HAP-1 (cell line): ENCODE measurements at regions not wholly inside any gene's neighbourhood (a gene's known extent, or its start where the extent isn't known, plus 50 kb on each side); places are given as distances from the start of the nearest gene placed in this dataset.
"Not testable (repeated sequence)": the region's sequence is repeated elsewhere in the genome, so short reads cannot be mapped to it uniquely, and the experiment has no call there.

Experiments
- DNase-seq, 2 experiments: peaks; one replicate each; pipeline ENCODE4 v3.0.0-alpha.2; 2016 to 2020; ENCODE audit warnings: low spot score in 2 of 2
- H3K27me3 ChIP-seq: fragments of 250-450 bp; sonication (Bioruptor Pico); 2 replicates; pipeline ENCODE4 v1.5.1; 2020; ENCODE audit warnings: low read depth, mild to moderate bottlenecking, moderate library complexity
- H3K36me3 ChIP-seq: fragments of 250-450 bp; sonication (Bioruptor Pico); replicated peaks from 2 replicates; pipeline ENCODE4 v1.5.1; 2020; ENCODE audit warnings: mild to moderate bottlenecking
- H3K4me1 ChIP-seq: fragments of 250-450 bp; sonication (Bioruptor Pico); 2 replicates; pipeline ENCODE4 v1.5.1; 2020; ENCODE audit warnings: mild to moderate bottlenecking
- H3K4me3 ChIP-seq: fragments of 250-450 bp; sonication (Bioruptor Pico); 2 replicates; pipeline ENCODE4 v1.5.1; 2020; ENCODE audit warnings: mild to moderate bottlenecking, moderate library complexity
- H3K9me3 ChIP-seq: fragments of 250-450 bp; sonication (Bioruptor Pico); 2 replicates; pipeline ENCODE4 v1.5.1; 2020; ENCODE audit warnings: mild to moderate bottlenecking, moderate library complexity
- in situ Hi-C: fragments of 300-500 bp; cut with MboI; formaldehyde crosslinking; loops from 3 replicates; pipeline ENCODE4 v1.14.3; 2020; ENCODE audit warnings: low sequenced_read_pairs, inconsistent platforms, mixed read lengths

DNA sequence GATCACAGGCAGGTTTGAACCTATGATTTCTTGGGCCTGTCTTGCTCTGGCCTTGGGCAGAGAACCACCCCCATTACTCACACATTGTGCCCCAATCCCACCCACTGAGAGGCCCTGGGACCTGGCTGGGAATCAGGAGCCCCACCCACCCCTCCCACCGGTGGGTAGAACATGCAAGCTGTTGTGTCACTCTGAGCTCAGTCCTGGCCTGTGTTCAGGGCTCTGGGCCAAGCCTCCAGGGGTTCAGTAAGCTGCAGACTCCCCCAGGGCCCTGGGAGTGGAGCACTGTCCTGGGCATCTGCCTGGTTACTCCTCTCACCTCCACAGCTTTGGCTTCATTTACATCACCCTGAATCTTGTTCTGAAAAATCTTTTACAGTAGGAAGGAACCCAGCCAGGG is 270.5 kb downstream of the RRAGC start:
- Histone ChIP-seq H3K36me3 (no peaks in the 10 kb centered on the region), H3K27me3 (peaks cover 5% of the 10 kb centered on the region; the same call in 1 of the 2 replicates), H3K4me1 (no peaks in the 10 kb centered on the region), H3K9me3 (no peaks in the 10 kb centered on the region), H3K4me3 (no peak overlapping the region)
- no peak for DNase-seq
- in situ Hi-C loops, result loop anchor here (25.0 kb wide), 1 partner anchor 552 kb away; the partner anchor contains the start of gene POU3F1

DNA sequence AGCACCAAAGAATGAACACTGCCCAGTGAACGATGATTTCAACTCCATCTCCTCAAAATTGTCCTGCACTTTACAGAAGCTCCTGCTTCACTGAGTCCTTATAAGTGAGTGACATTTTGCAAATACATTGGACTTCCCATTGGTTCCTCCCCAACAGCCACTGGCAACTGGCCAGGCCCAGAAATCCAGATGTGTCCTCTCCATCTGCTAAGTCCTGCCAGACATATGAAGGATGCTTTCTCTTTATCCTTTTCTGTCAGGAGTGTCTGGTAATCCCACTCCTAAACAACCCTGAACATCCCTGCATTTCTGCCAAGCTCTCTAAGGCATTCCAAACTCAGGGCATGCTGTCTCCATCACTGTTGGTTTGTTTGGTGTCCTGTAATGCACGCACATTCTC is 271.8 kb downstream of the RRAGC start:
- no peak for DNase-seq
- no peaks in the 10 kb centered on the region for H3K36me3 ChIP-seq
- H3K9me3 ChIP-seq, result peaks cover 3% of the 10 kb centered on the region; the same call in 1 of the 2 replicates
- in situ Hi-C loops, result loop anchor here (25.0 kb wide), 1 partner anchor 550 kb away; the partner anchor contains the start of gene POU3F1
- H3K4me1 ChIP-seq, result no peaks in the 10 kb centered on the region
- peaks cover 5% of the 10 kb centered on the region; the same call in 1 of the 2 replicates for H3K27me3 ChIP-seq
- no peak overlapping the region for H3K4me3 ChIP-seq

DNA sequence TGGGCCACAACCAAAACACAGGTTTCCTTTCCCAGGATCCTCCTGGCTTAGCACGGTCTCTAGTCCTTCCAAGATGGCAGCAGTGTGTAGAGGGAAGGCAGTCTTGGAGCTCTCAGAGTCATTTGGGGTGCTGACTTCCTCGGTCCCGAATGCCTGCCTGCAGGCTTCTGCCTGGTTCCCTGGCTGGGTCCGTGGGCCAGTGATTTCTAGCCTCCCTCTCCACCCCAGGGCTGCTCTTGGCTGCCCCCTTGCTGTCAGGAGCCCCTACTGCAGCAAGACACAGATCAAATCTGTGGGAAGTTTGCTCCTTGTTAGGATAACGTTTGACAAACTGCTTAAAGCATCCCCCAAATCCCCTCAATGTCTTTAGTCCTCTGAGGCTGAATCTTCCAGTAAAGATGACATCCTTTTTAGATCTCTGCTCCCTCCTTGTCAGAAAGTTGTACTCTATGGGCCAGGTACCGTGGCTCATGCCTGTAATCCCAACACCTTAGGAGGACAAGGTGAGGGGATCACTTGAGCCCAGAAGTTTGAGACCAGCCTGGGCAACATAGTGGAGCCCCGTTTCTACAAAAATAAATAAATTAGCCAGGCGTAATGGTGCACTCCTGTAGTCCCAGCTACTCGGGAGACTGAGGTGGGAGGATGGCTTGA is 272.5 kb downstream of the RRAGC start:
- H3K36me3 ChIP-seq, result no peaks in the 10 kb centered on the region
- DNase-seq, result peak; percentile 18 to 75
- peaks cover 5% of the 10 kb centered on the region; the same call in 1 of the 2 replicates for H3K27me3 ChIP-seq
- H3K4me1 ChIP-seq, result no peaks in the 10 kb centered on the region
- H3K4me3 ChIP-seq, result no peak overlapping the region
- in situ Hi-C loops, result loop anchor here (25.0 kb wide), 1 partner anchor 550 kb away; the partner anchor contains the start of gene POU3F1
- peaks cover 3% of the 10 kb centered on the region; the same call in 1 of the 2 replicates for H3K9me3 ChIP-seq

DNA sequence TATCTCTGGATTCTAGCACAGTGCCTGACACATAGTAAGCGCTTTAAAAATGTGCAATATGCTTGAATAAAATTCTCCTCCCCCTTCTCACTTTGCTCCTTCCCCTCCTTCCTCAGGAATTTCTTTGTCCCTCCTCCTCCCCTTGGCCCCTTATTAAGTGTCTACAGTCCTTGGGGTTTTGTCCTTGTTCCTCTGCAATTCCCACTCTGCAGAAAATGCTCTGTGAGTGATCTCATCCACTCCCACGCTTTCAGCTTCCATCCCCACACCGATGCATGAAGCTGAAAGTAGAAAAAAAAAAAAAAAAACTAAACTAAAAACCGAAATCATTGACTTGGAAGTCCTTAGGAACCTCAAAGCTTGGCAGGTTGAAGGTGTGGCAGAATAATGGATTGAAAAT is 273.6 kb downstream of the RRAGC start:
- in situ Hi-C loops, result loop anchor here (25.0 kb wide), 1 partner anchor 549 kb away; the partner anchor contains the start of gene POU3F1
- Histone ChIP-seq H3K27me3 (peaks cover 5% of the 10 kb centered on the region; the same call in 1 of the 2 replicates), H3K36me3 (no peaks in the 10 kb centered on the region), H3K4me3 (no peak overlapping the region), H3K9me3 (peaks cover 3% of the 10 kb centered on the region; the same call in 1 of the 2 replicates), H3K4me1 (no peaks in the 10 kb centered on the region)
- no peak for DNase-seq

DNA sequence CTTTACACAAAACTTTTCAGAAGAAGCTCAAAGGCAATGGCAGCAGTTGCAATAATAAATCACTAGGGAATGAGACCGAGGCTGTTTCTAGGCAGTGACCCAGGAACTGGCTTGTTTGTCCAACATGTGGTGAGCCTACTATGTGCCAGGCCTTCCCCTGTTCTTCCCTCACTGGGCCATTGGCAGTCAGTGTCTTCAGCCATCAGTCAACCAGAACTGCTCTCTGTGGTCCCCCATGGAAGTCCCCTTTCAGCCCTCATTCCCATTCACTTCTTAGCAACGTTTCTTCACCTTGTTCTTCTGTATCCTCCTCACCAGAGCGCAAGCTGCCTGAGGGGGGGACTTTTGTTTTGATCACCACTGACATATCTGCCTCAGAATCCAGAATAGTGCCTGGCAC is 274.1 kb downstream of the RRAGC start:
- in situ Hi-C loops, result loop anchor here (25.0 kb wide), 1 partner anchor 548 kb away; the partner anchor contains the start of gene POU3F1

DNA sequence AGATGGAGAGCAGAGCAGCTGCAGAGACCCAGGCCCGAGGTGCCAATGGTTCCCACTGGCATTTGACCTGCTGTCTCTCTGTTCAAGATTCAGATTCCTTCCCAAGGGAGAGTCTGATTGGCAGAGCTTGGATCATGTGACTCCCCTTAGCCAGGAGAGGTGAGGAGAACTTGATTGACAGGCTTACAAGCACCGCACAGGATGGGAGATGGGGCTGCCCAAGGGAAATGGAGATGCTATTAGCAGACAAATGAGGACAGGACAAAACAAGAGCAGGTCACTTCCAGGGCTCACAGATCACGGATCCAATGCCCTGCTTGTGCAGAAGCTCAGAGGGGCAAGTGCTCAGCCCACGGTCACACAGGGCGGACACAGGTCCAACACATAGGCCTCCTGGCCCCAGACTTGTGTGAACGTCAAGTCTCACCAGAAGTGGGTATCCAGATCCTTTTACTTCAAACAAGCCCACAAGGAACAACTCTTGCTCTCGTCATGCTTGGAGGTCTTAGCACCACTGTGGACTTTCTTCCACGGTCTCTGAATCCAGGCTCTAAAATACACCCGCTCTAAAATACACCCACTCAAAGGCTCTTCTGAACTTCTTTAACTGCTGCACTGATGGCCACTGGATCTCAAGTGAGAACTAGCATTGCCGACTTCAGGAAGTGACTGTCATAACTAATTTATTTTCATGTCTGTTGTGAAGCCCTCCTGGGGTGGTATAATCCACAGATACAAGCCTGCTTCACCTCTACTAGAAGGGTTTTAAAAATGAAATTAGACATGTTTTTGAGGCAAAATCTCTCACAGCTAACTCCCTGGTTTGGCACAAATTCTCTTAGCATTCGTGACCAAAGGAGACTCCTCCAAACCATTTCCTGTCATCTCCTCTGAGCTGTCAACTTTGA is 274.9 kb downstream of the RRAGC start:
- in situ Hi-C loops, result loop anchor here (25.0 kb wide), 1 partner anchor 547 kb away; the partner anchor contains the start of gene POU3F1
- Histone ChIP-seq H3K9me3 (peaks cover 3% of the 10 kb centered on the region; the same call in 1 of the 2 replicates), H3K4me1 (no peaks in the 10 kb centered on the region)

More for the DNA sequence above, 274.1 kb downstream of the RRAGC start:
- no peak for DNase-seq
- H3K27me3 ChIP-seq, result peaks cover 5% of the 10 kb centered on the region; the same call in 1 of the 2 replicates
- no peaks in the 10 kb centered on the region for H3K4me1 ChIP-seq
- no peak overlapping the region for H3K4me3 ChIP-seq
- H3K9me3 ChIP-seq, result peaks cover 3% of the 10 kb centered on the region; the same call in 1 of the 2 replicates
- no peaks in the 10 kb centered on the region for H3K36me3 ChIP-seq

DNA sequence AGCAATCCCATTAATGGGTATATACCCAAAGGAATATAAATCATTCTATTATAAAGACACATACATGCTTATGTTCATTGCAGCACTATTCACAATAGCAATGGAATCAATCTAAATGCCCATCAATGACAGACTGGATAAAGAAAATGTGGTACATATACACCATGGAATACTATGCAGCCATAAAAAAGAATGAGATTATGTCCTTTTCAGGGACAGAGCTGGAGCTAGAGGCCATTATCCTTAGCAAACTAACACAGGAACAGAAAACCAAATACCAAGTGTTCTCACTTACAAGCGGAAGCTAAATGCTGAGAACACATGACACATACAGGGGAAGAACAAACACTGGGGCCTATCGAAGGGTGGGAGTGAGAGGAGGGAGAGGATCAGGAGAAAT is 276.3 kb downstream of the RRAGC start:
- not testable (repeated sequence) for H3K4me1 ChIP-seq, H3K36me3 ChIP-seq, H3K4me3 ChIP-seq, H3K9me3 ChIP-seq, DNase-seq
- peaks cover 24% of the 10 kb centered on the region for H3K27me3 ChIP-seq
- in situ Hi-C loops, result loop anchor here (25.0 kb wide), 1 partner anchor 546 kb away; the partner anchor contains the start of gene POU3F1

More for the DNA sequence above, 274.9 kb downstream of the RRAGC start:
- H3K4me3 ChIP-seq, result no peak overlapping the region
- H3K36me3 ChIP-seq, result no peaks in the 10 kb centered on the region
- DNase-seq, result no peak
- peaks cover 10% of the 10 kb centered on the region for H3K27me3 ChIP-seq

DNA sequence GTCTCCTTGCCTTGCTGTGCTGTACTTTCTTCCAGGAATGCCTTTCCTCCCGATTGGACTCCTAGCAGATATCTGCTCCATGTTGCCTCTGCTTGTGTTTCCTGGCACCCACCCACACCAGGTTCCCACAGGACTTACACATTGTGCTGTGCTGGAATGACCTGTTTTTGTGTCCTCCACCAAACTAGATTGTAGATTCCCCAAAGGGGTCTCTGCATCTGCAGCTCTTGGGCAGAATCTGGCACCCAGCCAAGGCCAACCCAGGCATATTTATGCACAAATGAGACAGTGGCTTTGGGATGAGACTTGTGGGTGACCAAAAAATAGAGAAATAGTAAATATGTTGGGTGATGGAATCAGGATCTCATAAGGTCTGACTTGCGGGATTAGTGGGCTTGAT is 278.2 kb downstream of the RRAGC start:
- H3K9me3 ChIP-seq, result peaks cover 3% of the 10 kb centered on the region; the same call in 1 of the 2 replicates
- H3K4me1 ChIP-seq, result no peaks in the 10 kb centered on the region
- no peak overlapping the region for H3K4me3 ChIP-seq
- peaks cover 41% of the 10 kb centered on the region for H3K27me3 ChIP-seq
- DNase-seq, result no peak
- H3K36me3 ChIP-seq, result no peaks in the 10 kb centered on the region
- in situ Hi-C loops, result loop anchor here (25.0 kb wide), 1 partner anchor 544 kb away; the partner anchor contains the start of gene POU3F1

DNA sequence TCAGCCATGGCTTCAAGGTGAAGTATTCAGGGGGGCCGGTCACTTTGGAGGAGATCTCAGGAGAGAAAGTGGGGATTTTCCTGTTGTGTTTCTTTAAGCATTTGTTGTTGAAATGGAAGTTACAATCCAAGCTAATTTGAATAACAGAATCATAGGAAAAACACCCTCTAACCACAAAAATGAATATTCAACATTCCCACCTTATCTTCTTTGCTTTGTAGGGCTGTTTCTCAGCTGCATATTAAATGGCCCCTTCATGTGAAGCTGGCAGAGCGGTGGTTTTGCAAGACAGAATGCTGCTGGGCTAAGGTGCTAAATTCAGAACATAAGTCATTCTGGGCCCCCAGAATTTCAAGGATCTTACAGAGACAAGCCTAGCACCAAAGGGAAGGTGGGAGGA is 279.0 kb downstream of the RRAGC start:
- no peak for DNase-seq
- in situ Hi-C loops, result loop anchor here (25.0 kb wide), 1 partner anchor 543 kb away; the partner anchor contains the start of gene POU3F1
- peaks cover 3% of the 10 kb centered on the region; the same call in 1 of the 2 replicates for H3K9me3 ChIP-seq
- no peaks in the 10 kb centered on the region for H3K4me1 ChIP-seq
- H3K36me3 ChIP-seq, result no peaks in the 10 kb centered on the region
- H3K27me3 ChIP-seq, result peaks cover 44% of the 10 kb centered on the region
- no peak overlapping the region for H3K4me3 ChIP-seq

DNA sequence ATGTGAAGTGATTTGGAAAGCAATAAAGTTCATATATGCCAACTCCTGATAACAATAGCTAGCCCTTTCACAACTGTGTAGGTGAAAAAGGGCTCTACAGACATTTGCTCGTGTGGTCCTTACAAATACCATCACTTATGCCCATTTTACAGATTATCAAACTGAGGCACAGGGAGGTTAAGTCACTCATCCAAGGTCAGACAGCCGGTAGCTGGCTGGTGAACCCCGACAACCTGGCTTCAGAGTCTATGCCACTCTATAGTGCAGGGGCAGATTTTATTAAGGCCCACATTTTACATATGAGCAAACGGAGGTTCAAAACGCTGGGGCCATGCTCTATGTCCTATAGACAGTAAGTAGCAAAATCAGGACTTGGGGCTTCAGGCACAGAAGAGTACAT is 280.5 kb downstream of the RRAGC start:
- DNase-seq, result no peak
- H3K36me3 ChIP-seq, result no peaks in the 10 kb centered on the region
- H3K4me1 ChIP-seq, result no peaks in the 10 kb centered on the region
- H3K9me3 ChIP-seq, result peaks cover 3% of the 10 kb centered on the region; the same call in 1 of the 2 replicates
- in situ Hi-C loops, result loop anchor here (25.0 kb wide), 1 partner anchor 542 kb away; the partner anchor contains the start of gene POU3F1
- peaks cover 41% of the 10 kb centered on the region for H3K27me3 ChIP-seq
- no peak overlapping the region for H3K4me3 ChIP-seq

DNA sequence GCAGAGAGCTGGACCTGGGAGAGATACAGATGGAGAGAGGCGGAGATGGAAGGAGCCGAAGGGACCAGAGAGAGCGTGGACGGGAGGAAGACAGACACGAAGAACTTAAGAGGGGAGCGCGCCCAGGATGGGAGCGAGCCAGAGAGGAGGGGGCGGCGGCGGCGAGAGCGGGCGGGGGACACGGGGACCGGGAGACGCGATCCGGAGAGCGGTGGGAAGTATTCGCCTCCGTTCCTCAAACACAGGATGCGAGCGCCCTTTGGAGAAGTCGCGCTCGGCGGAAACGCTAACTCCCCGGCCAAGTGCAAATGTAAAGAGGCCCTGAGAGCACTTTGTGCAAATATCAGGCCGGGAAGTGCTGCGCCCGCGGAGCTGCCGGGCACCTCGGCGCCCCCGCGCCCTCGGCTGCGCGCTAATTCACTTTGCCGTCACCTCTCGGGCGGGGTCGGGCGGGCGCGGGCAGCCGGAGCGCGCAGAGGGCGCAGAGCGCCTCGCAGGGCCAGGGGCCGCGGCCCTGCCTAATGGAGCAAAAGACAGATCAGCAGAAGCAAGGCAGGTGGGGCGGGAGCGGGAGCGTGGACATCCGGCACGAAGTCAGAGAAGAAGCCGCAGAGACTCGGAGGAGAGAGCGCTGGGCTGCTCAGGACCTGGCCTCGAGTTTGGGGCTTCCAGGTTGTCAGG is 281.2 kb downstream of the RRAGC start:
- in situ Hi-C loops, result loop anchor here (25.0 kb wide), 1 partner anchor 541 kb away; the partner anchor contains the start of gene POU3F1
- no peak overlapping the region for H3K4me3 ChIP-seq

DNA sequence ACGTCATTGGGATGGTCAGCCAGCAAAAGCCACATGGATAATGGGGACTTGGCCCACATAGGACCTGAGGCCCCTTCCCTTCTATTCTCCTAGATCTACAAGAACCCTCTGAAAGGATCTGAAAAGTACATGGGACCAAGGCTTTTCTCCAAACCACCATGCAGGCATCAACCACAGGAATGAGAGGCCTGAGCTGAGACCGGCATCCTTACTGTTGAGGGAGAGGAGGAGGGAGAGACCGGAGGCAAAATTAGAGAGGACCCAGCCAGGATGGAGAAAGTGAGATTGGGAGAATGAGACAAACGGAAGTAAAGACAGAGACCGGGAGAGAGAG is 281.7 kb downstream of the RRAGC start:
- Histone ChIP-seq H3K27me3 (peaks cover 44% of the 10 kb centered on the region), H3K36me3 (no peaks in the 10 kb centered on the region), H3K4me1 (no peaks in the 10 kb centered on the region), H3K9me3 (no peaks in the 10 kb centered on the region), H3K4me3 (no peak overlapping the region)
- no peak for DNase-seq
- in situ Hi-C loops, result loop anchor here (25.0 kb wide), 1 partner anchor 541 kb away; the partner anchor contains the start of gene POU3F1

More for the DNA sequence above, 281.2 kb downstream of the RRAGC start:
- no peak for DNase-seq
- H3K4me1 ChIP-seq, result no peaks in the 10 kb centered on the region
- H3K9me3 ChIP-seq, result peaks cover 2% of the 10 kb centered on the region; the same call in 1 of the 2 replicates
- H3K27me3 ChIP-seq, result peaks cover 41% of the 10 kb centered on the region
- H3K36me3 ChIP-seq, result no peaks in the 10 kb centered on the region

DNA sequence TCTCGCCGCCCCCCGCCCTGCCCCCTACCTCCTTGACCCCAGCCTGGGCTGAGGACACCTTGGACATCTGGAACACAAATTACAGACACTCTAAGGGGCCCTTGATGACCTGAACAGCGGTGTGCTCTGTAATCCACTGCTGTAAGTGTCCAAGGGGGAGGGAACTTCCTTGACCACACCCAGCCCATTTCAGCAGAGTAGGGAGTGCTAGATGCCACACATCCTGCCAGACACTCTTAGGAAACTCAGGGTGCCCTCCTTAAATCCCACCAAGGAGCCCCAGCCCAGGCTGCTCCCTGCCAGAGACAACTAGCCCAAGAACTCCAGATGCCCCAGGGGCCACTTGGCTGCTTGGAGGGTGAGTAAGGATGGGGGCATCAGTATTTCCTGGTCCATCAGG is 282.2 kb downstream of the RRAGC start:
- H3K4me1 ChIP-seq, result no peaks in the 10 kb centered on the region
- peaks cover 45% of the 10 kb centered on the region for H3K27me3 ChIP-seq
- H3K9me3 ChIP-seq, result no peaks in the 10 kb centered on the region
- no peak overlapping the region for H3K4me3 ChIP-seq
- in situ Hi-C loops, result loop anchor here (25.0 kb wide), 1 partner anchor 540 kb away; the partner anchor contains the start of gene POU3F1
- no peaks in the 10 kb centered on the region for H3K36me3 ChIP-seq
- DNase-seq, result no peak
